Heart right ventricle (tissue), 16 donors: ENCODE measurements at regions not wholly inside any gene's neighbourhood (a gene's known extent, or its start where the extent isn't known, plus 50 kb on each side); places are given as distances from the start of the nearest gene placed in this dataset.

Experiments used
- ATAC-seq, 8 donors: fragments of 200-7000 bp; cut with Tn5 transposase; one replicate each; pipeline ENCODE4 v1.9.1; 2020; ENCODE audit warnings: mild to moderate bottlenecking in 8 of 8, moderate library complexity in 8 of 8, moderate number of reproducible peaks in 1 of 8
- DNase-seq, 2 donors: peaks; one replicate each; pipeline ENCODE4 v3.0.0-alpha.2; 2020
- H3K27ac ChIP-seq, 10 donors: fragments of 200-600 bp; sonication (generic) in 2 of 10; one replicate each; pipeline versions ENCODE4 v1.5.0 to v1.8.0; 2020 to 2022; ENCODE audit warnings: mild to moderate bottlenecking in 3 of 10
- H3K27me3 ChIP-seq, 7 donors: fragments of 200-600 bp; one replicate each; pipeline ENCODE4 v1.8.0; 2021 to 2022; ENCODE audit warnings: mild to moderate bottlenecking in 2 of 7
- H3K36me3 ChIP-seq, 9 donors: fragments of 200-600 bp; sonication (generic) in 1 of 9; one replicate each; pipeline versions ENCODE4 v1.5.0 to v1.8.0; 2020 to 2022; ENCODE audit warnings: mild to moderate bottlenecking in 2 of 9
- H3K4me1 ChIP-seq, 9 donors: fragments of 200-600 bp; sonication (generic) in 1 of 9; one replicate each; pipeline versions ENCODE4 v1.5.0 to v1.8.0; 2020 to 2022; ENCODE audit warnings: mild to moderate bottlenecking in 4 of 9
- H3K4me3 ChIP-seq, 10 donors: fragments of 200-600 bp; sonication (generic) in 2 of 10; one replicate each; pipeline versions ENCODE4 v1.5.0 to v1.8.0; 2020 to 2022; ENCODE audit warnings: mild to moderate bottlenecking in 7 of 10, moderate library complexity in 2 of 10
- H3K9me3 ChIP-seq, 11 donors: fragments of 200-600 bp in 10 of 11; sonication (generic) in 2 of 11; one replicate each; pipeline versions ENCODE4 v1.5.0 to v1.8.0; 2013 to 2022; ENCODE audit warnings: mild to moderate bottlenecking in 2 of 11, control low read depth in 1 of 11, moderate library complexity in 1 of 11
- WGBS, 2 donors: extraction: QIAGEN DNeasy Blood & Tissue Kit; methylation state at CpG; one replicate each; pipeline ENCODE4 v1.1.7; 2013; ENCODE audit warnings: inconsistent platforms in 1 of 2; 5-methylcytosine and 5-hydroxymethylcytosine counted together
- intact Hi-C, 10 donors: fragments of 100-400 bp; cut with DNase I; formaldehyde crosslinking; loops; one replicate each; pipeline versions ENCODE4 v1.11.1 to v1.14.2; 2022
- TF ChIP-seq, protein P1 (sequence below), 9 donors: fragments of 200-600 bp; sonication (generic) in 2 of 9; IDR thresholded peaks; one replicate each; pipeline versions ENCODE4 v1.5.0 to v1.8.0; 2021 to 2022; ENCODE audit warnings: antibody characterized with exemption in 9 of 9, mild to moderate bottlenecking in 5 of 9, moderate library complexity in 1 of 9
- donor health status: Arrhythmogenic right ventricular cardiomyopathy.
- donor health status: ischemic (EF 13 %, LVEDD 7.1; RV severe dilation, severe dysfunction).
- donor health status: healthy with polysubstance abuse.
- donor health status: DM: no; HTN: yes; CAD: no.
- donor health status: DM: no; HTN: no; CAD: no.
- donor health status: ischemic (EF 25% LVEDD 6.9; RV normal size, moderate dysfunction).
- donor health status: ischemic (EF 25% LVEDD 5.7; RV mildly dilated, moderate dysfunction).
- donor health status: healthy.
- donor health status: DM: yes; HTN: yes; CAD: no.
- donor health status: Ischemic cardiomyopathy.
- donor health status: ischemic (EF 35%, LVEDD 5.7; RV mildly dilated, moderate dysfunction).
- donor health status: nonischemic (EF 11% LVEDD 7.7; RV severe dilation, severe dysfunction).
- donor health status: DM: yes; HTN: yes; CAD: no.
- donor health status: PGD.
- donor health status: ischemic (EF 29% LVEDD 5.4; RV normal size, mild dysfunction).
- donor health status: nonischemic (EF 23%, LVEDD 6.1; RV moderate dilation, normal function).

DNA sequence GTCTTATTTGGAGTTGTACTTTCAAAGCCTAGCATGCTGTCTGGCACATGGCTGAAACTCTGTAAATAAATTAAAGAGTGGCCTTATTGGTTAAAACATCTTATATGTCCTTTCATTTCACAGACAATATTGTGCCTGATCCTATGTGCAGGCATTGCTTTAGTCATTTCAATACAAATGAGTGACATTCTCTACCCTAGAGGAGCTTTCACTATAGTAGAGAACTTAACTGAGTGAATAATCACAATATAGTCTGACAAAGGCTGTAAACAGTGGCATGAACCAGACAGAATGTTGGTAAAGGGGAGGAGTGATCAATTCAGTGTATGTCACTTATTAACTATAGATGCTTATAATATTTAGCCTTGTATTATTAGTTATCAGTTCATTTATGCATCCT lies 481.8 kb downstream of the TFAP2B start:
- Histone ChIP-seq H3K9me3 (no peaks in the 10 kb centered on the region), H3K4me1 (peaks cover 0 to 15% (median 0%) of the 10 kb centered on the region in 9 donors), H3K27me3 (no peaks in the 10 kb centered on the region), H3K27ac (no peak overlapping the region), H3K4me3 (no peak overlapping the region), H3K36me3 (no peaks in the 10 kb centered on the region)
- DNase-seq, result no peak
- intact Hi-C loops, result no loop called here
- TF ChIP-seq, protein P1, sequence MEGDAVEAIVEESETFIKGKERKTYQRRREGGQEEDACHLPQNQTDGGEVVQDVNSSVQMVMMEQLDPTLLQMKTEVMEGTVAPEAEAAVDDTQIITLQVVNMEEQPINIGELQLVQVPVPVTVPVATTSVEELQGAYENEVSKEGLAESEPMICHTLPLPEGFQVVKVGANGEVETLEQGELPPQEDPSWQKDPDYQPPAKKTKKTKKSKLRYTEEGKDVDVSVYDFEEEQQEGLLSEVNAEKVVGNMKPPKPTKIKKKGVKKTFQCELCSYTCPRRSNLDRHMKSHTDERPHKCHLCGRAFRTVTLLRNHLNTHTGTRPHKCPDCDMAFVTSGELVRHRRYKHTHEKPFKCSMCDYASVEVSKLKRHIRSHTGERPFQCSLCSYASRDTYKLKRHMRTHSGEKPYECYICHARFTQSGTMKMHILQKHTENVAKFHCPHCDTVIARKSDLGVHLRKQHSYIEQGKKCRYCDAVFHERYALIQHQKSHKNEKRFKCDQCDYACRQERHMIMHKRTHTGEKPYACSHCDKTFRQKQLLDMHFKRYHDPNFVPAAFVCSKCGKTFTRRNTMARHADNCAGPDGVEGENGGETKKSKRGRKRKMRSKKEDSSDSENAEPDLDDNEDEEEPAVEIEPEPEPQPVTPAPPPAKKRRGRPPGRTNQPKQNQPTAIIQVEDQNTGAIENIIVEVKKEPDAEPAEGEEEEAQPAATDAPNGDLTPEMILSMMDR (IDR thresholded peaks at IDR 0.05), result no peak
- ATAC-seq, result no peak

- Histone ChIP-seq H3K4me1 (peaks cover 0 to 15% (median 0%) of the 10 kb centered on the region in 9 donors), H3K9me3 (no peaks in the 10 kb centered on the region), H3K27ac (peak overlapping the region in 1 of 10 donors; percentile 45), H3K27me3 (no peaks in the 10 kb centered on the region), H3K4me3 (no peak overlapping the region), H3K36me3 (no peaks in the 10 kb centered on the region)
- WGBS, 2 donors, result 35 to 37% methylated on average over 3 of the region's 3 CpGs
- DNase-seq, result no peak
- intact Hi-C loops, result no loop called here
- ATAC-seq, result no peak
- TF ChIP-seq, protein P1 (IDR thresholded peaks at IDR 0.05), result no peak
These were observed 483.3 kb downstream of the TFAP2B start for GRCh38 chr6:51301962-51302361.

GRCh38 chr6:51302431-51302830 lies 483.8 kb downstream of the TFAP2B start:
- Histone ChIP-seq H3K27ac (peak overlapping the region in 1 of 10 donors; percentile 45), H3K36me3 (no peaks in the 10 kb centered on the region), H3K4me3 (no peak overlapping the region), H3K4me1 (peaks cover 0 to 15% (median 0%) of the 10 kb centered on the region in 9 donors), H3K27me3 (no peaks in the 10 kb centered on the region), H3K9me3 (no peaks in the 10 kb centered on the region)
- no peak for DNase-seq
- TF ChIP-seq, protein P1 (IDR thresholded peaks at IDR 0.05), result no peak
- intact Hi-C loops, result no loop called here
- ATAC-seq, result no peak
- 94 to 95% methylated on average over 2 of the region's 2 CpGs for WGBS, 2 donors

GRCh38 chr6:51303338-51303737 lies 484.7 kb downstream of the TFAP2B start:
- no peaks in the 10 kb centered on the region for H3K27me3 ChIP-seq
- H3K4me3 ChIP-seq, result no peak overlapping the region
- intact Hi-C loops, result no loop called here
- TF ChIP-seq, protein P1 (IDR thresholded peaks at IDR 0.05), result no peak
- no peaks in the 10 kb centered on the region for H3K9me3 ChIP-seq
- ATAC-seq (no peak), DNase-seq (no peak)
- peaks cover 0 to 15% (median 0%) of the 10 kb centered on the region in 9 donors for H3K4me1 ChIP-seq
- 77 to 80% methylated on average over 2 of the region's 2 CpGs for WGBS, 2 donors
- H3K27ac ChIP-seq, result peak overlapping the region in 1 of 10 donors; percentile 33
- no peaks in the 10 kb centered on the region for H3K36me3 ChIP-seq
